ENCODE measurements at regions not wholly inside any gene's neighbourhood (a gene's known extent, or its start where the extent isn't known, plus 50 kb on each side); places are given as distances from the start of the nearest gene placed in this dataset.
"Not testable (repeated sequence)": the region's sequence is repeated elsewhere in the genome, so short reads cannot be mapped to it uniquely, and the experiment has no call there.

DNA sequence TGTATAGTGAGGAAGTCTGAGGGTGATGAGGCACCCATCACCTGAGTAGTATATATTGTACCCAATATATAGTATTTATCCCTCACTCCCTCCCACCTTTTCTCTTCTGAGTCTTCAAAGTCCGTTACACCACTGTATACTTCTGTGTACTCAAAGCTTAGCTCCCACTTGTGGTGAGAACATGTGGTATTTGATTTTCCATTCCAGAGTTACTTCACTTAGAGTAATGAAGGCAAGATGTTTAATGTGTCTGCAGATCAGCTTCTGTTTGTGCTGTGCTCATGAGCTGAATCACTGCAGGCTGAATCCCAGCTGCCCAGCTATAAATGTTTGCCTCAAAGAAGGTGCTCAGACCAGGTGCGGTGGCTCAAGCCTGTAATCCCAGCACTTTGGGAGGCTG is 139.3 kb upstream of the FOXA2 start:
- no peaks in the 10 kb centered on the region for H3K27me3 ChIP-seq
- H3K4me3 ChIP-seq (ENCODE audit: low read depth, low read length), result no peak overlapping the region
- no peaks in the 10 kb centered on the region for H3K36me3 ChIP-seq
- H3K9me3 ChIP-seq, result no peaks in the 10 kb centered on the region
- DNase-seq, result no peak
- no peaks in the 10 kb centered on the region for H3K4me1 ChIP-seq
- TF ChIP-seq, protein P1, sequence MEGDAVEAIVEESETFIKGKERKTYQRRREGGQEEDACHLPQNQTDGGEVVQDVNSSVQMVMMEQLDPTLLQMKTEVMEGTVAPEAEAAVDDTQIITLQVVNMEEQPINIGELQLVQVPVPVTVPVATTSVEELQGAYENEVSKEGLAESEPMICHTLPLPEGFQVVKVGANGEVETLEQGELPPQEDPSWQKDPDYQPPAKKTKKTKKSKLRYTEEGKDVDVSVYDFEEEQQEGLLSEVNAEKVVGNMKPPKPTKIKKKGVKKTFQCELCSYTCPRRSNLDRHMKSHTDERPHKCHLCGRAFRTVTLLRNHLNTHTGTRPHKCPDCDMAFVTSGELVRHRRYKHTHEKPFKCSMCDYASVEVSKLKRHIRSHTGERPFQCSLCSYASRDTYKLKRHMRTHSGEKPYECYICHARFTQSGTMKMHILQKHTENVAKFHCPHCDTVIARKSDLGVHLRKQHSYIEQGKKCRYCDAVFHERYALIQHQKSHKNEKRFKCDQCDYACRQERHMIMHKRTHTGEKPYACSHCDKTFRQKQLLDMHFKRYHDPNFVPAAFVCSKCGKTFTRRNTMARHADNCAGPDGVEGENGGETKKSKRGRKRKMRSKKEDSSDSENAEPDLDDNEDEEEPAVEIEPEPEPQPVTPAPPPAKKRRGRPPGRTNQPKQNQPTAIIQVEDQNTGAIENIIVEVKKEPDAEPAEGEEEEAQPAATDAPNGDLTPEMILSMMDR (IDR thresholded peaks at IDR 0.05; ENCODE audit: low read depth, low read length), result no peak

DNA sequence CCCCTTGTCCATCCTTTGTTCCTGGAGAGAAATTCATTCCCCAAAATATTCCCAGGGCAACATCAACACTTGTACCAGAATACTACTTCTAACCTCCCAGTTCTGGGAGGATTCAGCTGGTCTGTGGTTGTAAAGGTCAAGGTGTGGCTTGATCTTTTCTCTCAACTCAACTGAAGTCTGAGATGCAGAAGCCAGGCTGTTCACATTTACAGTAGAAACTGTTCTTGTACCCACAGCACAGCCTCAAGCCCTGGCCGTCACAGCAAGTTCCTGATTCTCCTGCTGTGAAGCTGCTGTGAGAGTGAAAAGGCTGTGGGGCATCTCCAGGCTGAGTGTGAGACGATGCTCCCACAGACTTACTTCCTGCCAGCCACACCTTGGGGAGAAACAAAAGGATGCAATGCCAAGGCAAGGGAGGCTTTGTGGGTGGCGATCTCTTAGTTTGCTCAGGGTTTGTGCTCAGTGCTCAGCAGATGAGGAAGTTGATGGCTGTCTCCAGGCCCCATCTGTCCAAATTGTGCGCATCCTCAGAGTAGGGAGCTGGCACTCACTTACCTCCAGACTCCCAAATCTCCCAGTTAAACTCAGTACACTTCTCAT is 143.9 kb upstream of the FOXA2 start:
- H3K9me3 ChIP-seq, result no peaks in the 10 kb centered on the region

DNA sequence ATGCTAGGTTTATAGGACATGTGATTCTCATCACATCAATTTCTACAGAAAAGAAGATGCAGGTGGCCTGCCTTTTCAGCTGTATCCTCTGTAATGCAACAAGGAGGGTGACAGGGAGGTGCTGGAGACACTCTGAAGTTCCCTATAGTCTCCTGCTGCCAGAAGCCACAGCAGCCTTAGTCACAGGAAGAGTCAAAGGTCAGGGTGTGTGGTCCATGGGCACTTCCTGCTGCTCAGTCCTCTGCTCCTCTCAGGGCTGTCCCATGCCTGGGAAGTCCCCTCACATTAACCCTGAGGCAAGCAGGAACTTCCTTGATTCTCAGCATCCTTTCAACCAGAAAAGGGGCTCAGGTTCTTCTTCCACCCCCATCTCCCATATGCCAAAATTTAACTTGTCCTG is 144.8 kb upstream of the FOXA2 start:
- H3K36me3 ChIP-seq, result no peaks in the 10 kb centered on the region
- TF ChIP-seq, protein P1 (IDR thresholded peaks at IDR 0.05; ENCODE audit: low read depth, low read length), result no peak
- no peaks in the 10 kb centered on the region for H3K4me1 ChIP-seq
- no peaks in the 10 kb centered on the region for H3K27me3 ChIP-seq
- DNase-seq, result no peak
- no peaks in the 10 kb centered on the region; the same call in 1 of the 2 replicates for H3K9me3 ChIP-seq
- no peak overlapping the region for H3K4me3 ChIP-seq (ENCODE audit: low read depth, low read length)

More for the DNA sequence above, 143.9 kb upstream of the FOXA2 start:
- no peaks in the 10 kb centered on the region for H3K36me3 ChIP-seq
- H3K27me3 ChIP-seq, result no peaks in the 10 kb centered on the region
- TF ChIP-seq, protein P1 (IDR thresholded peaks at IDR 0.05; ENCODE audit: low read depth, low read length), result no peak
- H3K4me3 ChIP-seq (ENCODE audit: low read depth, low read length), result no peak overlapping the region
- no peak for DNase-seq
- no peaks in the 10 kb centered on the region for H3K4me1 ChIP-seq

DNA sequence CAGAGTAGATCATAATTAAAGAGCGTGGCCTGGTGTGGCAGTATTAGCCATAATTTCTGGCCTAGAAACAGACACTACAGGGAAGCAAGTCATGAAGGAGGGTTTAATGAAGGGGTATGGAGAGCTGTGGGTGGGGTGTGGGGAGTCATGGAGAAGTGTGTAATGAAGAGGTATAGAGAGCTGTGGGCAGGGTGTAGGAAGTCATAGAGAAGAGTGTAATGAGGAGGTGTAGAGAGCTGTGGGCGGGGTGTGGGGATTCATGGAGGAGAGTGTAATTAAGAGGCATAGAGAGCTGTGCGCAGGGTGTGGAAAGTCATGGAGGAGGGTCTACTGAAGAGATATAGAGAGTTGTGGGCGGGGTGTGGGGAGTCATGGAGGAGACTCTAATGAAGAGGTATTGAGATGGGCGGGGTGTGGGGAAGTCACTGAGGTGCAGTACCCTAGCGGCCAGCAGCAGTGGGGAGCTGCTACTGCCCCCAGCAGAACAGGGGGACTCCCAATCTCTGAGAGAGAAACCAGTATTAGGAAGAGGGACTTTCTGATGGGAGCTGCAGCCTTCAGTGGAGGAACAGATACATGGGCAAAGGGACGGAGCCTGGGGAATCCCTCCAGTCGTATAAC is 145.4 kb upstream of the FOXA2 start:
- H3K4me1 ChIP-seq, result no peaks in the 10 kb centered on the region
- no peak overlapping the region for H3K4me3 ChIP-seq (ENCODE audit: low read depth, low read length)
- H3K27me3 ChIP-seq, result no peaks in the 10 kb centered on the region
- TF ChIP-seq, protein P1 (IDR thresholded peaks at IDR 0.05; ENCODE audit: low read depth, low read length), result no peak
- H3K9me3 ChIP-seq, result no peaks in the 10 kb centered on the region; the same call in none of the 2 replicates
- no peaks in the 10 kb centered on the region for H3K36me3 ChIP-seq
- no peak for DNase-seq

DNA sequence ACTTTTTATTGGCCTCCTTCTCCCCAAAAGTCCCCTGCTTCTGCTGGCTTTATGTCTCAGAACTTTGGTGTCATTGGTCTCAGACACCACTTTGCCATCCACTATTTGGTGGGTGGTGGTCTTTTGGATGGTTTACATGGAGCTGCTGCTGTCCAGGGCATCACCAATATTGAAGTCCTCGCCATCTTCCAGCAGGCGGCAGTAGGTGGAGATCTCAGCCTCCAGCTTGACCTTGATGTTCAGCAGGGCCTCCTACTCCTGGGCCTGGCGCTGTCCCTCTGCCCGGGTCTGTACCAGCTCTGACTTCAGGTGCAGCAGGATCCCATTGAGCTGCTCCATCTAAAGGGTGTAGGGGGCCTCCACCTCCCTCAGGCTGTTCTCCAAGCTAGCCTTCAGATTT is 148.4 kb upstream of the FOXA2 start:
- TF ChIP-seq, protein P1 (IDR thresholded peaks at IDR 0.05; ENCODE audit: low read depth, low read length), result no peak
- DNase-seq, result no peak
- Histone ChIP-seq H3K27me3 (no peaks in the 10 kb centered on the region), H3K36me3 (no peaks in the 10 kb centered on the region), H3K9me3 (no peaks in the 10 kb centered on the region; the same call in none of the 2 replicates), H3K4me3 (ENCODE audit: low read depth, low read length) (no peak overlapping the region), H3K4me1 (no peaks in the 10 kb centered on the region)

DNA sequence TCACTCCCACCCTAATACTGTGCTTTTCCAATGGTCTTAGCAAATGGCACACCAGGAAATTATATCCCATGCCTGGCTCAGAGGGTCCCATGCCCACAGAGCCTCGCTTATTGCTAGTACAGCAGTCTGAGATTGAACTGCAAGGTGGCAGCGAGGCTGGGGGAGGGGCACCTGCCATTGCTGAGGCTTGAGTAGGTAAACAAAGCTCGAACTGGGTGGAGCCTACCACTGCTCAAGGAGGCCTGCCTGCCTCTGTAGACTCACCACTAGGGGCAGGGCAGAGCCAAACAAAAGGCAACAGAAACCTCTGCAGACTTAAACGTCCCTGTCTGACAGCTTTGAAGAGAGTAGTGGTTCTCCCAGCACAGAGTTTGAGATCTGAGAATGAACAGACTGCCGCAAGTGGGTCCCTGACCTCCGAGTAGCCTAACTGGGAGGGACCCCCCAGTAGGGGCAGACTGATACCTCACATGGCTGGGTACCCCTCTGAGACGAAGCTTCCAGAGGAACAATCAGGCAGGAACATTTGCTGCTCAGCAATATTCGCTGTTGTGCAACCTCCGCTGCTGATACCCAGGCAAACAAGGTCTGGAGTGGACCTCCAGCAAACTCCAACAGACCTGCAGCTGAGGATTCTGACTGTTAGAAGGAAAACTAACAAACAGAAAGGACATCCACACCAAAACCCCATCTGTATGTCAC is 150.7 kb upstream of the FOXA2 start:
- not testable (repeated sequence) for H3K9me3 ChIP-seq; H3K36me3 ChIP-seq; DNase-seq; H3K4me1 ChIP-seq; H3K4me3 ChIP-seq (ENCODE audit: low read depth, low read length); H3K27me3 ChIP-seq
- TF ChIP-seq, protein P1 (IDR thresholded peaks at IDR 0.05; ENCODE audit: low read depth, low read length), result peak; percentile 10; the same call in 1 of the 2 replicates
